Ovary (tissue), 7 donors: ENCODE measurements at regions not wholly inside any gene's neighbourhood (a gene's known extent, or its start where the extent isn't known, plus 50 kb on each side); places are given as distances from the start of the nearest gene placed in this dataset.

ENCODE experiments used
- DNase-seq, 5 donors: peaks; one replicate each; pipeline ENCODE4 v3.0.0-alpha.2; 2019 to 2020
- H3K27ac ChIP-seq, 2 donors: fragments of 200-600 bp; one replicate each; pipeline versions ENCODE4 v1.5.1 to v1.8.0; 2019 to 2022
- H3K27me3 ChIP-seq: fragments of 200-600 bp; one replicate; pipeline ENCODE4 v1.8.0; 2022
- H3K36me3 ChIP-seq: fragments of 200-600 bp; sonication (generic); one replicate; pipeline ENCODE4 v1.5.1; 2019
- H3K4me1 ChIP-seq: one replicate; pipeline ENCODE4 v1.8.1; 2013; ENCODE audit warnings: mild to moderate bottlenecking, moderate library complexity; ENCODE audit not compliant: insufficient read depth
- H3K4me3 ChIP-seq: fragments of 200-600 bp; sonication (generic); one replicate; pipeline ENCODE4 v1.5.1; 2017
- H3K9me3 ChIP-seq, 2 donors: fragments of 200-600 bp in 1 of 2; sonication (generic) in 1 of 2; one replicate each; pipeline versions ENCODE4 v1.5.1 to v1.8.1; 2013 to 2019; ENCODE audit warnings: mild to moderate bottlenecking in 1 of 2, moderate library complexity in 1 of 2
- CTCF ChIP-seq, 3 donors: fragments of 450-650 bp in 2 of 3; fragments of 200-600 bp in 1 of 3; IDR thresholded peaks; one replicate each; pipeline versions ENCODE4 v1.5.1 to v1.8.0; 2016 to 2022; ENCODE audit warnings: antibody characterized with exemption in 3 of 3, mild to moderate bottlenecking in 1 of 3
- EP300 ChIP-seq: sonication (generic); formaldehyde crosslinking; IDR thresholded peaks from one replicate; pipeline ENCODE4 v1.6.1; 2017; ENCODE audit warnings: antibody characterized with exemption
- POLR2A ChIP-seq: fragments of 450-650 bp; IDR thresholded peaks from one replicate; pipeline ENCODE4 v1.6.1; 2017; ENCODE audit warnings: antibody characterized with exemption, mild to moderate bottlenecking, moderate library complexity
- WGBS, 3 donors: extraction: QIAGEN DNeasy Blood & Tissue Kit in 1 of 3; methylation state at CpG; one replicate each; pipeline versions ENCODE4 v1.1.5 to v1.1.7; 2013 to 2017; 5-methylcytosine and 5-hydroxymethylcytosine counted together
- intact Hi-C, 4 donors: fragments of 100-400 bp; cut with DNase I; formaldehyde crosslinking; loops; one replicate each; pipeline versions ENCODE4 v1.11.0 to v1.15.1; 2022 to 2023
- donor health status: DM: no; HTN: no; CAD: no; lungs with moderate emphysema.
- donor health status: DM: no; HTN: no; CAD: no.
- donor health status: Bipolar disorder and iron deficiency.
- donor health status: DM: no; HTN: no; CAD: no.
- donor health status: DM: yes; HTN: yes; CAD: no.

- Histone ChIP-seq H3K4me1 (peaks cover 16% of the 10 kb centered on the region), H3K27ac (peak overlapping the region in 1 of 2 donors; percentile 39), H3K9me3 (no peaks in the 10 kb centered on the region), H3K36me3 (no peaks in the 10 kb centered on the region), H3K27me3 (no peaks in the 10 kb centered on the region), H3K4me3 (no peak overlapping the region)
- WGBS, 3 donors = 50 to 59% (median 54%) methylated on average over 8 of the region's 8 CpGs
- intact Hi-C loops = no loop called here
- DNase-seq = no peak
- TF ChIP-seq CTCF (IDR thresholded peaks at IDR 0.05) (no peak), EP300 (no peak), POLR2A (no peak)
These were observed 169.5 kb upstream of the KLF14 start for GRCh38 chr7:130903358-130903974.

GRCh38 chr7:130904031-130904757 lies 170.2 kb upstream of the KLF14 start:
- no peak overlapping the region for H3K4me3 ChIP-seq
- H3K9me3 ChIP-seq = no peaks in the 10 kb centered on the region
- peaks cover 16% of the 10 kb centered on the region for H3K4me1 ChIP-seq
- DNase-seq = peak in 1 of 5 donors; percentile 37
- 16 to 25% (median 22%) methylated on average over 9 of the region's 9 CpGs for WGBS, 3 donors
- no peaks in the 10 kb centered on the region for H3K36me3 ChIP-seq
- H3K27ac ChIP-seq = peak overlapping the region in 1 of 2 donors; percentile 39
- TF ChIP-seq POLR2A (no peak), EP300 (no peak), CTCF (IDR thresholded peaks at IDR 0.05) (no peak)
- H3K27me3 ChIP-seq = no peaks in the 10 kb centered on the region
- intact Hi-C loops = no loop called here

- intact Hi-C loops = no loop called here
- no peak for TF ChIP-seq EP300
- Histone ChIP-seq H3K4me1 (peaks cover 20% of the 10 kb centered on the region), H3K9me3 (no peaks in the 10 kb centered on the region), H3K27me3 (no peaks in the 10 kb centered on the region), H3K4me3 (no peak overlapping the region), H3K36me3 (no peaks in the 10 kb centered on the region), H3K27ac (peak overlapping the region in 1 of 2 donors; percentile 39)
- 70 to 76% (median 73%) methylated on average over 5 of the region's 5 CpGs for WGBS, 3 donors
- peak in 1 of 5 donors; percentile 1 for DNase-seq
These were observed 170.8 kb upstream of the KLF14 start for GRCh38 chr7:130904792-130905191.

GRCh38 chr7:130906575-130906974 lies 172.6 kb upstream of the KLF14 start:
- no peaks in the 10 kb centered on the region for H3K36me3 ChIP-seq

More at GRCh38 chr7:130906575-130906974, 172.6 kb upstream of the KLF14 start:
- DNase-seq = no peak
- Histone ChIP-seq H3K4me1 (peaks cover 17% of the 10 kb centered on the region), H3K27me3 (no peaks in the 10 kb centered on the region), H3K9me3 (no peaks in the 10 kb centered on the region), H3K4me3 (no peak overlapping the region), H3K27ac (no peak overlapping the region)
- 94 to 100% (median 100%) methylated on average over 1 of the region's 1 CpG for WGBS, 3 donors
- TF ChIP-seq POLR2A (no peak), EP300 (no peak), CTCF (IDR thresholded peaks at IDR 0.05) (no peak)
- intact Hi-C loops = no loop called here
